Psoas muscle (tissue), 7 donors: ENCODE measurements at regions not wholly inside any gene's neighbourhood (a gene's known extent, or its start where the extent isn't known, plus 50 kb on each side); places are given as distances from the start of the nearest gene placed in this dataset.

ENCODE experiments used
- ATAC-seq, 4 donors: fragments of 200-7000 bp; cut with Tn5 transposase; one replicate each; pipeline ENCODE4 v1.9.1; 2020; ENCODE audit warnings: moderate library complexity in 3 of 4, mild to moderate bottlenecking in 2 of 4
- DNase-seq, 2 donors: peaks; one replicate each; pipeline ENCODE4 v3.0.0-alpha.2; 2020
- H3K27ac ChIP-seq: fragments of 200-600 bp; one replicate; pipeline ENCODE4 v1.8.0; 2022
- H3K27me3 ChIP-seq, 3 donors: fragments of 200-600 bp in 1 of 3; one replicate each; pipeline versions ENCODE4 v1.6.1 to v1.8.0; 2013 to 2022; ENCODE audit warnings: low read length in 2 of 3, mild to moderate bottlenecking in 2 of 3, moderate library complexity in 1 of 3; ENCODE audit not compliant: insufficient read depth in 3 of 3
- H3K36me3 ChIP-seq, 2 donors: fragments of 200-600 bp in 1 of 2; one replicate each; pipeline versions ENCODE4 v1.6.1 to v1.8.0; 2013 to 2022; ENCODE audit warnings: low read depth in 1 of 2, mild to moderate bottlenecking in 1 of 2, moderate library complexity in 1 of 2; ENCODE audit not compliant: insufficient read depth in 1 of 2
- H3K4me1 ChIP-seq: fragments of 200-600 bp; one replicate; pipeline ENCODE4 v1.8.0; 2022
- H3K4me3 ChIP-seq: fragments of 200-600 bp; one replicate; pipeline ENCODE4 v1.8.0; 2022; ENCODE audit warnings: mild to moderate bottlenecking
- H3K9me3 ChIP-seq: fragments of 200-600 bp; one replicate; pipeline ENCODE4 v1.8.0; 2022
- WGBS, 3 donors: extraction: QIAGEN DNeasy Blood & Tissue Kit; methylation state at CpG; one replicate each; pipeline versions ENCODE4 v1.1.6 to v1.1.7; 2013; 5-methylcytosine and 5-hydroxymethylcytosine counted together
- intact Hi-C, 2 donors: fragments of 100-400 bp; cut with DNase I; formaldehyde crosslinking; loops; one replicate each; pipeline versions ENCODE4 v1.11.0 to v1.14.2; 2022
- TF ChIP-seq, protein P1 (sequence below): fragments of 200-600 bp; IDR thresholded peaks from one replicate; pipeline ENCODE4 v1.8.0; 2022; ENCODE audit warnings: antibody characterized with exemption
- donor health status: healthy with polysubstance abuse.
- donor health status: DM: no; HTN: no; CAD: no; lungs with moderate emphysema.
- donor health status: Bipolar disorder and iron deficiency.
- donor health status: healthy.
- donor health status: DM: yes; HTN: yes; CAD: no.
- donor health status: DM: no; HTN: no; CAD: no.
- donor health status: DM: yes; HTN: yes; CAD: no.

DNA sequence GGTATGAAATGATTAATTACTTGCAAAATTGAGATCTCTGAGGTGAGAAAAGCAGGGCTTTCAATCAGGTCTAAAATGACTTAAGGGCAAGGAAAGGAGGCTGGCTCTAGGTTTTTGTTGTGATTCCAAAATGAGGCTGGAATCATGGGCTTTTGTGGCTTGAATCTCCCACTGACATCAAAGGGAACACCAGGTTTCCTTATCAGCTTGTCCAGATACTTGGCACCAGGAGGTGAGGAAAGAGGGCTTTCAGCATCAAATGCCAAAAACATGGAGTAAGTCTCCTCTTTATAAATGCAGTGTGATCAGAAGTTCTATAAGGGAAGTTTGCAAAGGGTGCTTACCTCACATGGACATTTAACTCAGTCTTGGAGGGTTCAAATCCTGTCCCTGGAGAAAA, 402.3 kb downstream of the NDFIP2 start:
- ATAC-seq = no peak
- H3K4me1 ChIP-seq = no peaks in the 10 kb centered on the region
- intact Hi-C loops = no loop called here
- DNase-seq = no peak
- H3K4me3 ChIP-seq = no peak overlapping the region
- H3K27ac ChIP-seq = no peak overlapping the region
- H3K36me3 ChIP-seq = no peaks in the 10 kb centered on the region
- H3K9me3 ChIP-seq = no peaks in the 10 kb centered on the region
- TF ChIP-seq, protein P1, sequence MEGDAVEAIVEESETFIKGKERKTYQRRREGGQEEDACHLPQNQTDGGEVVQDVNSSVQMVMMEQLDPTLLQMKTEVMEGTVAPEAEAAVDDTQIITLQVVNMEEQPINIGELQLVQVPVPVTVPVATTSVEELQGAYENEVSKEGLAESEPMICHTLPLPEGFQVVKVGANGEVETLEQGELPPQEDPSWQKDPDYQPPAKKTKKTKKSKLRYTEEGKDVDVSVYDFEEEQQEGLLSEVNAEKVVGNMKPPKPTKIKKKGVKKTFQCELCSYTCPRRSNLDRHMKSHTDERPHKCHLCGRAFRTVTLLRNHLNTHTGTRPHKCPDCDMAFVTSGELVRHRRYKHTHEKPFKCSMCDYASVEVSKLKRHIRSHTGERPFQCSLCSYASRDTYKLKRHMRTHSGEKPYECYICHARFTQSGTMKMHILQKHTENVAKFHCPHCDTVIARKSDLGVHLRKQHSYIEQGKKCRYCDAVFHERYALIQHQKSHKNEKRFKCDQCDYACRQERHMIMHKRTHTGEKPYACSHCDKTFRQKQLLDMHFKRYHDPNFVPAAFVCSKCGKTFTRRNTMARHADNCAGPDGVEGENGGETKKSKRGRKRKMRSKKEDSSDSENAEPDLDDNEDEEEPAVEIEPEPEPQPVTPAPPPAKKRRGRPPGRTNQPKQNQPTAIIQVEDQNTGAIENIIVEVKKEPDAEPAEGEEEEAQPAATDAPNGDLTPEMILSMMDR = no peak
- H3K27me3 ChIP-seq = no peaks in the 10 kb centered on the region

DNA sequence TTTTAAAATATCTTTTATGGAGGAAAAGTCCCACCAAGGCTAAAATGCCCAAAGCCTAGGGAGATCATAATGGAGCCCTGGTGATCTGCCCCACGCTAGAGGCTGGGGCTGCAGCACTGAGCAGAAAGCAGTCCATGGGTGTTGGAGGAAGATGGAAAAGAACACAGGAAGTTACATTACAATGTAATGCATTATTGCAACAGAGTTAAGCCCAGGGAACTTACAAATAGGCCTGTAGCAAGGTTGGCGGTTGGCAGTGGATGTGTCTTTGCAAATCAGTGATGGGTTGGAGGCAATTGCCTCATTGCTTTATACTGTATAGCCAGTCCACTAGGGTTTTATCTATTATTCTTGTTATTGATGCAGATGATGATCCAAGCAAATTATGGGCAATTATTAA, 399.9 kb downstream of the NDFIP2 start:
- 94 to 98% (median 95%) methylated on average over 2 of the region's 2 CpGs for WGBS, 3 donors
- ATAC-seq = no peak
- H3K4me3 ChIP-seq = no peak overlapping the region
- TF ChIP-seq, protein P1 = no peak
- intact Hi-C loops = no loop called here
- no peak for DNase-seq
- H3K27ac ChIP-seq = no peak overlapping the region
- H3K27me3 ChIP-seq = no peaks in the 10 kb centered on the region
- H3K36me3 ChIP-seq = no peaks in the 10 kb centered on the region
- no peaks in the 10 kb centered on the region for H3K4me1 ChIP-seq
- H3K9me3 ChIP-seq = no peaks in the 10 kb centered on the region

DNA sequence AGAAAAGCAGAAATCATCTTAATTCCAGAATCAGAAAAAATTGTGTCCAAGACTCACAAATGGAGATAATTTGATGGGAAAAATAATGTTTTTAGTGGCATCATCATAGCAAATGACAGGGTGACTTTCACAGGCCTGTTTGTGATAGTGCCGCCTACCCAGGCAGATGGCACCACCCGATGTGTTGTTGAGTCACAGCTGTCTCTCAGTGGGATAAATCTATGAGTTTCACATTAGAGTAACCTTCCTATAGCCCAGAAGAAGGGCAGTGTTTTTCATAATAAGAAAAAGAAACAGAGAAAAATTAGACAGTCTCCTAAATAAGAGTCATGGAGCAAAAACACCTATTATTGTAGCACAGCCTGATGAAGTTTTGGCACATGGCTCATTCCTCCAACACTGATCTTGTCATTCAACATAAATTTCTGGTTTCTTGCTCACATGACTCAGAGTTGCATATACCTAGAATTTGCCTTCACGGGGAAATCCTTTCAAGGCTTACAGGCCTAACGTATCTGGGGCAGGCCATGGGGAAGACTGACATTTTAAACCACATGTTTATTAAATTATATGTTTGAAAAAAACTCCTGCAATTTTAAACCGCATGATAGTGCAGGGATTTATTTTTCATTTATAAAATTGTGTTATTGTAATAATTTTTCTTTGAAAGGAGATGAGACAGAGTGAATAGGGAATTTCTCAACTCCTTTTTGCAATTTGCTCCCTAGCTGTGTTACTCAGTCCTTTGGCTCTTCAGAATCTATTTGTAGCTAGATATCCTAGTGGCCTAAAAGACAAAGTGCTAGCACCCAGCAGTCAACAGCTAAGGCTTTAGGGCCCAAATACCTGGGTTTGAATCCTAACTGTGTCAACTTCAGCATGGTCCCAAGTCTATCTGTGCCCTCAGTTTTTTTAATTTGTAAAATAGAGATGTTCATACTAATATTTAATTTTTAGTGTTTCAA, 393.7 kb downstream of the NDFIP2 start:
- ATAC-seq (no peak), DNase-seq (no peak)
- Histone ChIP-seq H3K4me3 (no peak overlapping the region), H3K36me3 (no peaks in the 10 kb centered on the region), H3K27me3 (no peaks in the 10 kb centered on the region), H3K4me1 (no peaks in the 10 kb centered on the region), H3K27ac (no peak overlapping the region), H3K9me3 (no peaks in the 10 kb centered on the region)
- TF ChIP-seq, protein P1 = no peak
- WGBS, 3 donors = 81 to 88% (median 87%) methylated on average over 5 of the region's 5 CpGs
- intact Hi-C loops = no loop called here

DNA sequence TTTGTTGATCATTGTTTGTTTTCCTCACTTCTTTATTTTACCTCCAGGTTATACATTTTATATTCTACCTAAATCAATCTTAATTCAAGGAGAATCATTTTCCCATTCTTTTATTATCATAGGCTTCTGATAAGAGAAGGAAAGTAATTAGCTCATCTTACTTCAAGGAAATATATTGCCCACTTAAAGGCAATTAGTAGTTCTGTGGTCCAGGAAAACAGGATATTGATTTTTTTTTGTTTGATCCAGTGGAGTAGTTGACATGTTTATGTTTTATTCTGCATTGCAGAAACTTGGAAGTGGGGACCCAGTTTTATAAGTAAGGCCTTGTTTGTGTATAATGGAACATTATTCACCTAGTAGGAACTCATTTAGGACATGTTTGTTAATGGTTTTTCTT, 390.6 kb downstream of the NDFIP2 start:
- H3K4me3 ChIP-seq = no peak overlapping the region
- no peak for DNase-seq
- no peak overlapping the region for H3K27ac ChIP-seq
- H3K36me3 ChIP-seq = no peaks in the 10 kb centered on the region
- no peaks in the 10 kb centered on the region for H3K4me1 ChIP-seq
- no peak for ATAC-seq
- no peaks in the 10 kb centered on the region for H3K9me3 ChIP-seq
- TF ChIP-seq, protein P1 = no peak
- no peaks in the 10 kb centered on the region for H3K27me3 ChIP-seq
- intact Hi-C loops = no loop called here

DNA sequence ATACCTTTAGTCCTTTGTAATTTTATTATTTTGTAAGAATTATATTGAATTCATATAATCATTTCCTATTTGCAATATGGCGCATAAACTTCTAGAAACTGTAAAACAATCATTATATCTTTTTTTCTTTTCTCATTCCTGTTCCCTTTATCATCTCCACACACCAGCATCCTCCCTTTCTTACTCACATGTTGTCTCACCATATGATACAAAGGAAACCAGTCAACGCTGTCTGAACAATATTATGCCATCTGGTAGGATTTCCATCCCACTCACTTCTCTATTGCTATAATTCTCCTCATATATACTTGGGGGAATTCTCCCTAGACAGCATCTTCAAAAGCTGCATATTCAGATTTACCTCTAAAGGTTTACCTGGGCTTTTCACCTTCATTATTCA, 389.8 kb downstream of the NDFIP2 start:
- TF ChIP-seq, protein P1 = no peak
- 93 to 100% (median 93%) methylated on average over 2 of the region's 2 CpGs for WGBS, 3 donors

More for the DNA sequence above, 389.8 kb downstream of the NDFIP2 start:
- H3K4me3 ChIP-seq = no peak overlapping the region
- DNase-seq (no peak), ATAC-seq (no peak)
- H3K27me3 ChIP-seq = no peaks in the 10 kb centered on the region
- intact Hi-C loops = no loop called here
- H3K36me3 ChIP-seq = no peaks in the 10 kb centered on the region
- H3K4me1 ChIP-seq = no peaks in the 10 kb centered on the region
- H3K27ac ChIP-seq = no peak overlapping the region
- no peaks in the 10 kb centered on the region for H3K9me3 ChIP-seq
